ENCODE measurements at regions not wholly inside any gene's neighbourhood (a gene's known extent, or its start where the extent isn't known, plus 50 kb on each side); places are given as distances from the start of the nearest gene placed in this dataset.

DNA sequence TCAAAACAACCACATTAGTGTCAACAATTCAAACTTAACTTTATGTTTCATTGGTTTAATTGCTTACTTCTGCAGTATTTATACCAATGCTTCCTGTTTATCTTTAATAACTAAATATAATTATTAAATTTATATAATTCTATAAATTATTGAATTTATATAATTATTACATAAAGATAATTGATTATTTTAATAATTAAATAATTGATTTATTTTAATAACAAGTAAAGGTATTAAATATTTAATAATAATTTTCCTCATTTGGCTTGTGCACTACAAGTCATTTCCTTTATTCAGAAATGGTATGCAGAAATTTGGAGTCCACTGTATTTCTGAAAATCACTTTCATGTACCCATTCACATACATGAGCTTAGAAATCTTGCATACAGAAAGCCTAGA is 156.2 kb upstream of the NSMCE3 start:
- TF ChIP-seq, protein P1, sequence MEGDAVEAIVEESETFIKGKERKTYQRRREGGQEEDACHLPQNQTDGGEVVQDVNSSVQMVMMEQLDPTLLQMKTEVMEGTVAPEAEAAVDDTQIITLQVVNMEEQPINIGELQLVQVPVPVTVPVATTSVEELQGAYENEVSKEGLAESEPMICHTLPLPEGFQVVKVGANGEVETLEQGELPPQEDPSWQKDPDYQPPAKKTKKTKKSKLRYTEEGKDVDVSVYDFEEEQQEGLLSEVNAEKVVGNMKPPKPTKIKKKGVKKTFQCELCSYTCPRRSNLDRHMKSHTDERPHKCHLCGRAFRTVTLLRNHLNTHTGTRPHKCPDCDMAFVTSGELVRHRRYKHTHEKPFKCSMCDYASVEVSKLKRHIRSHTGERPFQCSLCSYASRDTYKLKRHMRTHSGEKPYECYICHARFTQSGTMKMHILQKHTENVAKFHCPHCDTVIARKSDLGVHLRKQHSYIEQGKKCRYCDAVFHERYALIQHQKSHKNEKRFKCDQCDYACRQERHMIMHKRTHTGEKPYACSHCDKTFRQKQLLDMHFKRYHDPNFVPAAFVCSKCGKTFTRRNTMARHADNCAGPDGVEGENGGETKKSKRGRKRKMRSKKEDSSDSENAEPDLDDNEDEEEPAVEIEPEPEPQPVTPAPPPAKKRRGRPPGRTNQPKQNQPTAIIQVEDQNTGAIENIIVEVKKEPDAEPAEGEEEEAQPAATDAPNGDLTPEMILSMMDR (conservative IDR thresholded peaks at IDR 0.05) = no peak
- no peak overlapping the region for H3K27ac ChIP-seq

- no peak overlapping the region for H3K27ac ChIP-seq
- TF ChIP-seq, protein P1 (conservative IDR thresholded peaks at IDR 0.05) = no peak
Observed at GRCh38 chr15:29424118-29424517, 154.5 kb upstream of the NSMCE3 start.

DNA sequence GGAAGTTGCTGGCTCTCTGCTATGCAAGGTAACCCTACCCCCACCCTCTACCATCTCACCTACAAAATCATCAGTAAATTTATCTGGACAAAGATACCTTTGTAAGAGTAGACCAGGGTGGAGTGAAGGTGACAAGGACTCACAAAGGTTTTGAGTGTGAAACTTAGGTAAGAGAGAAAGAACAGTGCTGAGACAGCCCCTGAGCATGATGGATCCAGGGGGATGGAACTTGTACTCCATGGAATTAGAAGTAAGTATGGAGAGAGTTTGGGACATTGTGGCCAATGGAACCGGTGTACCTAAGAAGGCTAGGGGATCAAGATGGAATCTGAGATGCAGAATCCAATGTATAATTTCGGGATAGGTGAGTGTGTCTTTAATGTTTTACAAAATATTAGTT is 153.0 kb upstream of the NSMCE3 start:
- H3K27ac ChIP-seq = no peak overlapping the region
- TF ChIP-seq, protein P1 (conservative IDR thresholded peaks at IDR 0.05) = no peak

DNA sequence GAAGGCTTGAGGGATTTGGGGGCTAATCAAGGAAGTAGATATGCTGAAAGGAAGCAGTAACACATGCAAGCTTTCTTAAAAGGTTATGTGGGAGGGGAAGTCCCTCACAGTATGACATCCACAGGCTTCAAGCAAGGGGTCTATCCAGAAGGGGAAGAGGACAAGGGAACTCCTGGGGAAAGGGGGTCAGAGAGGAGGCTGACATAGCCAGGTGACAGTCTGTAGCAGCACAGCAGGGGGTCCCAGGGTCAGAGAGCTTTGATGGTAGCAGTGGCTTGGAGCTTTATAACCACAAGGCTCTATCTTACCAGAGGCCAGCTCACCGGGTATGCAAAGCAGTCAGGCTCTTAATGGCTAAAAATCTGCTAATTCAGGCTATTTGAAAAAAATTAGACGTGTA is 150.6 kb upstream of the NSMCE3 start:
- TF ChIP-seq, protein P1 (conservative IDR thresholded peaks at IDR 0.05) = no peak
- no peak overlapping the region for H3K27ac ChIP-seq

GRCh38 chr15:29418931-29419330 is 149.3 kb upstream of the NSMCE3 start:
- no peak overlapping the region for H3K27ac ChIP-seq

DNA sequence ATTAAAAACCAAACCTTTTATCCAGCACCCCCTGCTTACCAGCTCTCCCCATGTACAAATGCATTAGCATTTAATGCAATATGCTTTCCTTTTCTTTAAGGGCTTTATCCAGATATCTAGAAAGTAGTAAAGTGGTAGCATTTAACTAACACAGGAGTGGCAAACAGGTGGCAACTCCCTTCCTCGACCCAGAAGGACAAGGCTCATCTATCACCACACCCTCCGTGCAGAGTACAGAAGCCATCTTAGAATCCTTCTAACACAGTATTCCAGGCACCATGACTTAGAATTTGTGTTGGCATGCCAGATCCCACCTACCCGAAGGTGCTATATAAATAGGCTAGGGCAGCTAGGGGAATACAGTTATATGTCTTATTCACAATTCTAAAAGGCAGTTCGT is 148.6 kb upstream of the NSMCE3 start:
- TF ChIP-seq, protein P1 (conservative IDR thresholded peaks at IDR 0.05) = no peak

More at GRCh38 chr15:29418931-29419330, 149.3 kb upstream of the NSMCE3 start:
- TF ChIP-seq, protein P1 (conservative IDR thresholded peaks at IDR 0.05) = no peak

GRCh38 chr15:29411299-29411698 is 141.7 kb upstream of the NSMCE3 start:
- TF ChIP-seq, protein P1 (conservative IDR thresholded peaks at IDR 0.05) = no peak
- H3K27ac ChIP-seq = peak overlapping the region; percentile 75

More for the DNA sequence above, 148.6 kb upstream of the NSMCE3 start:
- no peak overlapping the region for H3K27ac ChIP-seq

Measured in VCaP (cell line).